ENCODE measurements at regions not wholly inside any gene's neighbourhood (a gene's known extent, or its start where the extent isn't known, plus 50 kb on each side); places are given as distances from the start of the nearest gene placed in this dataset.

GRCh38 chr20:61090541-61090940 lies 161.5 kb upstream of the CDH4 start:
- TF ChIP-seq CTCF (IDR thresholded peaks at IDR 0.05) (no peak), POLR2AphosphoS5 (IDR thresholded peaks at IDR 0.05; ENCODE audit: low read depth, low read length) (no peak), REST (IDR thresholded peaks at IDR 0.05; ENCODE audit: insufficient read depth in 1 of 2, low read depth in 2 of 2, low read length in 1 of 2) (no peak), SIN3A (IDR thresholded peaks at IDR 0.05; ENCODE audit: borderline replicate concordance, insufficient read depth, low read depth, low read length) (no peak), TCF7L2 (IDR thresholded peaks at IDR 0.05; ENCODE audit: low read depth, low read length) (no peak)

All from Panc1 (cell line).